HFF-Myc (cell line): ENCODE measurements at regions not wholly inside any gene's neighbourhood (a gene's known extent, or its start where the extent isn't known, plus 50 kb on each side); places are given as distances from the start of the nearest gene placed in this dataset.

Experiments used
- DNase-seq: peaks from one replicate; pipeline ENCODE4 v3.0.0-alpha.2; 2011; ENCODE audit warnings: low read depth; ENCODE audit errors: extremely low read depth
- H3K4me3 ChIP-seq: replicated peaks from 2 replicates; pipeline ENCODE4 v1.5.1; 2011; ENCODE audit warnings: low read depth, mild to moderate bottlenecking, control low read depth, low read length
- CTCF ChIP-seq: IDR thresholded peaks from 2 replicates; pipeline ENCODE4 v1.5.1; 2012; ENCODE audit warnings: mild to moderate bottlenecking, low read depth, low read length, control low read depth; ENCODE audit errors: missing control alignments

- H3K4me3 ChIP-seq, result no peak overlapping the region
- no peak for TF ChIP-seq CTCF
- no peak for DNase-seq
Measured at GRCh38 chr11:130766650-130767565, 149.4 kb downstream of the SNX19 start.

GRCh38 chr11:130769782-130770535 lies 146.3 kb downstream of the SNX19 start:
- no peak overlapping the region for H3K4me3 ChIP-seq
- DNase-seq, result no peak
- TF ChIP-seq CTCF, result no peak

- TF ChIP-seq CTCF, result no peak
- DNase-seq, result no peak
- H3K4me3 ChIP-seq, result no peak overlapping the region
Measured at GRCh38 chr11:130771708-130772107, 144.6 kb downstream of the SNX19 start.

- H3K4me3 ChIP-seq, result no peak overlapping the region
- DNase-seq, result peak; percentile 88
- no peak for TF ChIP-seq CTCF
Measured at GRCh38 chr11:130772266-130773227, 143.7 kb downstream of the SNX19 start.

GRCh38 chr11:130773244-130773820 lies 142.9 kb downstream of the SNX19 start:
- no peak overlapping the region for H3K4me3 ChIP-seq
- TF ChIP-seq CTCF, result no peak
- no peak for DNase-seq

GRCh38 chr11:130774703-130775102 lies 141.6 kb downstream of the SNX19 start:
- no peak for TF ChIP-seq CTCF

More at GRCh38 chr11:130774703-130775102, 141.6 kb downstream of the SNX19 start:
- DNase-seq, result no peak
- H3K4me3 ChIP-seq, result no peak overlapping the region
